ENCODE measurements at regions not wholly inside any gene's neighbourhood (a gene's known extent, or its start where the extent isn't known, plus 50 kb on each side); places are given as distances from the start of the nearest gene placed in this dataset.

- TF ChIP-seq CTCF (conservative IDR thresholded peaks at IDR 0.05; ENCODE audit: low read depth, low read length) (no peak), EZH2 (IDR thresholded peaks at IDR 0.05; ENCODE audit: low read length, unreplicated experiment) (no peak)
Measured at GRCh38 chr2:176934131-176934530, 278.5 kb upstream of the HNRNPA3 start.
